ENCODE measurements at regions not wholly inside any gene's neighbourhood (a gene's known extent, or its start where the extent isn't known, plus 50 kb on each side); places are given as distances from the start of the nearest gene placed in this dataset.
"Not testable (repeated sequence)": the region's sequence is repeated elsewhere in the genome, so short reads cannot be mapped to it uniquely, and the experiment has no call there.

GRCh38 chr5:92370032-92370431 lies 986.9 kb upstream of the ARRDC3 start:
- DNase-seq: no peak

DNA sequence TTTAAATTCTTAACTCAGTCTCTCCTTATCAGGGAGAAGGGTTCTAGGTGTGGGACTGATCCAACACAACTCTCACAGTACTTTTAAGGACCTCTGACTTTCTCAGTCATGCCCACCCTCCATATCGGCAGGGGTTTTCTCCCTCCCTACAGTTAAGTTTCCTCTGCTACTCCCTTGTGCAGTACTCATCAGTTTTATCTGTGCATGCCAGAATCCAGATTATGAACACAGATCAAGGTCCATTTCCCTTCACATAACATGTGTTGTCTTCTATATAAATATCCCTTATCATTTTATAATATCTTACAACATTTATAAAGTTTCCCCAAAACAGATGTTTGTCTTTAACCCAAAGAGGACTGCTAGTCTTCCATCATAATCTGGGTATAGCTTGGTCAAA lies 986.5 kb upstream of the ARRDC3 start:
- no peak for DNase-seq

- DNase-seq: no peak
Observed at GRCh38 chr5:92364986-92365550, 982.0 kb upstream of the ARRDC3 start.

DNA sequence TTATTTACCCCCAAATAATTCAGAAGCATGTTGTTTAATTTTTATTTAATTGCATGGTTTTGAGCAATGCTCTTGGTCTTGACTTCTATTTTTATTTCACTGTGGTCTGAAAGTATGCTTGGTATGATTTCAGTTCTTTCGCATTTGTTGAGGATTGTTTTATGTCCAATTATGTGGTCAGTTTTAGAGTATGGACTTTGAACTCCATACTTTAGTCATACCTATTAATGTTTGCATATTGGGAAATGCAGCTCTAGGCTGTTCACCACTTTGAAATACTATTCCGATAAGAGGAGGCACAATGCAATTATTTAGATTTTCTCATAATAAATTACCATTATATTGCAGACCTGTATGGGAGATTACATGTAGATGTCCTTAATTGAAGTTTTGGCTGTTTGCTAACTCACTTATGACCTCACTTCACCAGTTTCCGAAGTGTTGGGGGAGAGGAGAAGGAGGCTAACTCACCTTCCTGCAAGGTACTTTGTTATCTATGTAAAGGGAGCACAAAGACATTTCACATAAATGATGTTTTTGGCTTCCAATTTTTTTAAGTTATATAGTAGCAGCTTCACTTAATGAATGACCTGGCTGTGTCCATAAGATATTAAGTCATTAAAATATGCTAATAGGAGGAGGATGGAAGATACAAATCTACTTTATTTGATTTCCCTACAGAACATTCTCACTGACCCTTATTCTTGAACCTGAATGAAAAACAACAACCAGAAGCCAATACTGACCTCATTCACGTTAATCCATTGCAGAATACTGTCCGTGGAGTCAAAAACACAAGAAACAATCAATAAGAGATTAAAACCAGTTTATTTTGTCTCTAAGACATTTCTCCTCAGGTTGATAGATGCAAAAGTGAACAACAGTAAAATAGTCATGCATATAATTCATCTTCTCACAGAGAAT lies 970.3 kb upstream of the ARRDC3 start:
- no peak for DNase-seq

- DNase-seq: no peak
Observed at GRCh38 chr5:92337772-92338234, 954.7 kb upstream of the ARRDC3 start.

DNA sequence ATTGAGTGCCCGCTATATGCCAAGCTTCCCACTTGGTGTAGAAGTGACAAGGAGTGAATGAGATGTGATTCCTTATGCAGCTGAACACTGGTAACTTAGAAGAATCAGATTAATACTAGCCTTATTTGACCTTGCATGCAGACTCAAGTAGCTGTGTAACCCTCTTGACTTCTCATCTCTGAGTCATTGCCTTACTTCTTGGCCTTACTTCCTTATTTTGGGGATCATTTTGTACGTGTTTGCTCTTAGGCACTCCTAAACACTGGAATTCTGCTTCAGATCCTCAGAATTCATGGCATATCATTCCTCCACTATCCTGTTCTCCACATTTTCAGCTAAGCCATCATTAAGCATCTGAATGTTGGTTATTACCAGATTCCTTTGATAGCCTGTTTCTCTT lies 948.9 kb upstream of the ARRDC3 start:
- DNase-seq: peak; percentile 2

- DNase-seq: no peak
Observed at GRCh38 chr5:92330365-92330764, 947.2 kb upstream of the ARRDC3 start.

DNA sequence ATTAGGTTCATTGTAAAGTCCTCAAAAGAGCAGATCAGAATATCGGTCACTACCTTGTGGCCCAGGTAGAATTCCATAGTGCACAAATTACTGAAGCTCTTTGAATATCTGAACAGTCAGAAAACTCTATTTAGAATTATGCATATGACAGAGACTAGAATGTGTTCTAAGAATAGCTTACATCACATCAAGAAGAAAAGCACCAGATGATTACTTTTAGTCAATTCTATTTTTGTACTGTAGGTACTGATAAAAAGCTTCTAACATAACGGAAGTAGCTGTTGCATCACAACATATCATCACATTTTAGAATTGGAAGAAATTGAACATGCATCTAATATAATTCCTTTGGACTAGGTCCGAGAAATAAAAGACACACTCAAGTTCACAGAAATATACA lies 946.6 kb upstream of the ARRDC3 start:
- DNase-seq: no peak

DNA sequence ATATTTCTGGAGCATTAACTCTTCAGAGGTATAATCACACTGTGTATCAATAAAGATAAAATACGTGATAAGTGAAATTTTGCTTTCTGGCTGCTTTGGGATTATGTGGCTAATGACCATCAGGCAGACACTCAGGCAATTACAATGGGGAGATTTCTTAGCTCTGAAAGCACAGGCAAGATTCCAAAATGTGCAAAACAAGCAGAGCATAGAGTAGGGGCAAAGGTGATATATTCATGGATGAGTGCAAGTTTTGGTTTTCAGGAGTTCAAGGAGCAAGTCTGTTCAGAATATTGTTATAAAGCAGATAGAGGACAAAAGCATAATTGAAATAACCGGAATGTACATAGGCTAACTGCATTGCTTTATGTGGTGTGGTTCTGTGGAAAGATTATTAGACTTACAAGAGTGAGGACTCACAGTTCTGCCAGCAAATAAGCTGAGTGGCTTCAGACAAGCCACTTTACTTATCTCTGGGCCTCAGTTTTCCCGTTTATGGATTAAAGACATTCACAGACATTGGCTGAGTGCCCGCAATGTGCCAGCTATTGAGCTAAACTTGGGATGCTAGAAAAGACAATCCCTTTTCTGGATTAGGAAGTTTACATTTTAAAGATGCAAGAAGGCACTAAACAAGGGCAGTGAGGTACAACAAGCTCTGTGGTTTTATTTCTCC lies 945.6 kb upstream of the ARRDC3 start:
- no peak for DNase-seq

DNA sequence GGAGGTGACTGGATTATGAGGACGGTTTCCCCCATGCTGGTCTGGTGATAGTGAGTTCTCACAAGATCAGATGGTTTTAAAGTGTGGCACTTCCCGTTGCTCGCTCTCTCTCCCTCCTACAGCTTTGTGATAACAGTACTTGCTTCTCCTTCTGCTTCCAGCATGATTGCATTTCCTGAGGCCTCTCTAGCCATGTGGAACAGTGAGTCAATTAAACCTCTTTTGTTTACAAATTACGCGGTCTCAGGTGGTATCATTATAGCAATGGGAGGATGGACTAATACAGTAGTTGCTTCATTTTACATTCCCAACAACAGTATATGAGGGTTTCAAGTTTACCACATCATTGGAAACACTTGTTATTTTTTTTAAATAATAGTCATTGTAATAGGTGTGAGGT lies 937.3 kb upstream of the ARRDC3 start:
- DNase-seq: no peak

DNA sequence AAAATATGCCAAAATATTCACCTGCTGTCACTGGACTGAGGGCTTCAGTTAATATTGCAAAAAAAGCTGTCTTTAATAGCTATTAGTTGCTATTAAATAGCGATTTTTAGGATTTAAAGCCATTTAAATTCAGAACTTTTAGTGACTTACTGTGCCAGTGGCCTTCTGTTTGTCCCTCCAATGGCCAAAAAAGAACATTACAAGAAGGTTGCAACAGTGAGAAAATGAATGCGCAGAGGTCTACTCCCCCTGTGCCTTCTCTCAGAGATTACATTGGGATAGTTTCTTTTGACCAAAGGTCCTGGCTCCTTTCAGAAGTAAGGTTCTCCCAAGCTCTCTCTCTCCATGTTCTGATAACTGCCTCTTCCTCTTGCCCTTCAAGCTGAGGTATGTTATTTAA lies 930.3 kb upstream of the ARRDC3 start:
- no peak for DNase-seq

- peak; percentile 4 for DNase-seq
Observed at GRCh38 chr5:92309336-92309991, 926.3 kb upstream of the ARRDC3 start.

DNA sequence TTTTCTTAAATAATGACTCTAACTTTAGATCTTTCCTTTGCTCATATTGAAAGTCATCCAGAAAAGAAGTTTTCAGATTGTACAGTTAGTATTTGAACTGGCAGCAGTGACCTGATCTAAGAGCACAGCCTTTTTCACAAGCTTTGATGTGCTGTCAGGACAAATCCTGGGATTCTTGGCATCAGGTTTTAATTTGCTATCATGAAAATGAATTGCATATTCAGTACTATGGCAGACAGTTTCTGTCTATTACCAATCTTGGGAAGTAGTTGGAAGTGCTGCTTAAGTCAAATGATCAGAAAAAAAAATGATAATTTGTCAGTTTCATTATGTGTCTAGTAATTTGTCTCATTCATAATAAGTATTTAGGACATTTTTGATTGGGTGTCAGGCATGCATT lies 925.6 kb upstream of the ARRDC3 start:
- DNase-seq: no peak

- not testable (repeated sequence) for DNase-seq
Observed at GRCh38 chr5:92302356-92302755, 919.2 kb upstream of the ARRDC3 start.

DNA sequence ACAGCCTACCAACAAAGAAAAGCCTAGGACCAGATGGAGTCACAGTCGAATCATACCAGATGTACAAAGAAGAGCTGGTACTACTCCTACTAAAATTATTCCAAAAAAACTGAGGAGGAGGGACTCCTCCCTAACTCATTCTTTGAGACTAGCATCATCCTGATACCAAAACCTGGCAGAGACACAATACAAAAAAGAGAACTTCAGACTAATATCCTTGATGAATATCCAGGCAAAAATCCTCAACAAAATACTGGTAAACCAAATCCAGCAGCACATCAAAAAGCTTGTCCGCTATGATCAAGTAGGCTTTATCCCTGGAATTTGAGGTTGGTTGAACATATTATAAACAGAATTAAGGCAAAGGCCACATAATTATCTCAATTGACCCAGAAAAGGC lies 900.4 kb upstream of the ARRDC3 start:
- DNase-seq: no peak

DNA sequence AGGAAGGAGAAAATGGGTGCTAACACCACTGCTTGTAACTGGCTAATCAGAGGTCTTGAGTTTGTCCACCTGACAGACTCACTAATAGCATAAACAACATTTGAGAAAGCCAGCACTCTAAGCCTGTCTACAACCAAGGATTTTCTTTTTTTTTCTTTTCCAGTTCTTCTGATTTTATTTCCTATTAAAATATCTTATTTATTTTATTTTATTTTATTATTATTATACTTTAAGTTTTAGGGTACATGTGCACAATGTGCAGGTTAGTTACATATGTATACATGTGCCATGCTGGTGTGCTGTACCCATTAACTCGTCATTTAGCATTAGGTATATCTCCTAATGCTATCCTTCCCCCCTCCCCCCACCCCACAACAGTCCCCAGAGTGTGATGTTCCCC lies 888.6 kb upstream of the ARRDC3 start:
- not testable (repeated sequence) for DNase-seq

DNA sequence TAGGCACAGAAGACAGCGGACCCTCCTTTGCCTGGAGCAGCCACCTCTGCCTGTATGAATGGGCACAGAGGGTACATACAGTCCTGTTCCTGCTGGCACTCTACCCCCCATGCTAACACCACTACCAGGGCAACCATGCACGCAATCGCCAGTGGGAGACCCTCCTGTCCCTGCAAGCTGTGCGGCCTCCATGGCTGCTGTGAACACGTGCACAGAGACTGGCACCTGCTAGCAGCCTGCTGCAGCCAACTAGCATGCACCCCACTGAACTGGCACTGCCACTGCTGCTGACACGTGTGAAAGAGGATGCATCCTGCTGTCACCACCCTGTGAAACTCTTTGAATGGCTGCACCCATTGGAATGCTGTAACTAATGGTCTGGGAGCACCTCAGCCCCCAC lies 885.2 kb upstream of the ARRDC3 start:
- no peak for DNase-seq

GRCh38 chr5:92267830-92268229 lies 884.7 kb upstream of the ARRDC3 start:
- no peak for DNase-seq

DNA sequence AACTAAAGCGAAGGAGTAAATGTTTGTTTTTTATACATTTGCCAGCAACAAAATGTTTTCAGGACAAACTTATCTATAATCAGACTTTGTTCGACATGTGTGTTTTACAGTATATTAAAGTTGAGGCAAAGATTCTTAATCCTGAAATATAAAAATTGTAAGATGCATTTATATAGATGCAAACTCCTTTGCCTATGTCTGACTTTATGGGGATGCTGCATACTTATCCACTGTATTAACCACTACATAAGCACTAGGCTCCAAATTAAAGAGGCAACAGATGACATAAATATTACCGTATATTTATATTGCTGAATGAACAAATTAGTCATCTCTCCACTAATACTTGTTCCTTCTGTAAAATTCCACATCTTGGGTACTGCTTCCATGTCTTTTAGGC lies 882.7 kb upstream of the ARRDC3 start:
- no peak for DNase-seq

DNA sequence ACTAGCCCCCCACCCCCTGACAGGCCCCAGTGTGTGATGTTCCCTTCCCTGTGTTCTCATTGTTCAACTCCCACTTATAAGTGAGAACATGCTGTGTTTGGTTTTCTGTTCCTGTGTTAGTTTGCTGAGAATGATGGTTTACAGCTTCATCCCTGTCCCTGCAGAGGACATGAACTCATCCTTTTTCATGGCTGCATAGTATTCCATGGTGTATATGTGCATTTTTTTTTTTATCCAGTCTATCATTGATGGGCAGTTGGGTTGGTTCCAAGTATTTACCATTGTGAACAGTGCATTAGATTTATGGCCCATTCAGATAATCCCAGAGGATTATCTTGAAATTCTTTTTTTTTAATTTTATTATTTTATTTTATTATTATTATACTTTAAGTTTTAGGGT lies 872.5 kb upstream of the ARRDC3 start:
- not testable (repeated sequence) for DNase-seq

DNA sequence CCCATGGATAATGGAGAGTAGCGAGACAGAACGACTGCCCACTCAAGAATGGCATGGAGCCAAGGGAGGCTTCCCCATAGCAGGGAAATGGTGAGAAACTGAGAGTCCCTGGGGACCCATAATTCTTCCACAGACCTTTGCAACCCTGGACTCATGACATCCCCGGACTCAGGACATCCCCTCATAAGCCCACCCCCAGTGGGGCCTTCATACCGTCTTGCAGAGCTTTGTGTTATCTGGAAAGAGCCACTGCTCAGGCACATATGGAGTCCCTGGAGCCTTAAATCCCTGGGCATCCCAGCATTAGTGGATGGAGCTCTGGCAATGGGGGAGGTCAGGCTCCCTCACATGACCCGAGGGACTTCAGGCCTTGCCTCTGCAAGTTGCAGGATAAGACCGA lies 865.4 kb upstream of the ARRDC3 start:
- DNase-seq: no peak

DNA sequence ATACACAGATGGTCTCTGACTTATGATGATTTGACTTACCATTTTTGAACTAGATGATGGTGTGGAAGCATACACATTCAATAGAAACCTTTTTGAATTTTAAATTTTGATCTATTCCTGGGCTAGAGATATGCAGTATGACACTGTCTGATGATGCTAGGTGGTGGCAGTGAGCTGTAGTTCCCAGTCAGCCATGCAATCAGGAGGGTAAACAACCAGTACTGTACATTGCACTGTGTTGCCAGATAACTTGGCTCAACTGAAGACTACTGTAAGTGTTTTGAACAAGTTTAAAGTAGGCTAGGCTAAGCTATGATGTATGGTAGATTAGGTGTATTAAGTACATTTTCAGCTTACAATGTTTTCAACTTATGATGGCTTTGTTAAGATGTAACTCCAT lies 859.1 kb upstream of the ARRDC3 start:
- DNase-seq: no peak

- DNase-seq: no peak
Observed at GRCh38 chr5:92237896-92238295, 854.8 kb upstream of the ARRDC3 start.
